A549 (cell line): ENCODE measurements at regions not wholly inside any gene's neighbourhood (a gene's known extent, or its start where the extent isn't known, plus 50 kb on each side); places are given as distances from the start of the nearest gene placed in this dataset.

ENCODE experiments used
- ATAC-seq, 2 experiments: fragments of 200-7000 bp in 1 of 2; fragments of >200 bp in 1 of 2; cut with Nextera tagmentation in 1 of 2; cut with Tn5 transposase in 1 of 2; 3 replicates each; pipeline versions ENCODE4 v1.8.0 to v1.9.1; 2018 to 2020; ENCODE audit warnings: mild to moderate bottlenecking in 1 of 2, moderate library complexity in 1 of 2
- CTCF ChIA-PET: fragments of 300-600 bp; sonication (Branson Sonifier 250); formaldehyde crosslinking; extraction: SDS; loops from one replicate; lab custom pipeline; 2021; ENCODE audit warnings: antibody characterized with exemption, inconsistent platforms; lab: Yijun Ruan, JAX
- POLR2A ChIA-PET: fragments of 350-600 bp; formaldehyde crosslinking; extraction: SDS; loops from one replicate; lab custom pipeline; 2021; ENCODE audit warnings: antibody characterized with exemption, inconsistent platforms; lab: Yijun Ruan, JAX
- DNase-seq, 2 experiments: peaks; one replicate each; pipeline versions ENCODE4 v3.0.0 to v3.0.0-alpha.2; 2011 to 2016; ENCODE audit warnings: low read depth in 1 of 2, low spot score in 1 of 2
- FAIRE-seq: peaks from 2 replicates; lab custom pipeline; 2011; peaks lifted over from hg19 to GRCh38; lab: Jason Lieb, UNC
- H3K27ac ChIP-seq, 2 experiments: fragments of >200 bp; sonication (Bioruptor Twin); formaldehyde crosslinking; 3 replicates each; pipeline ENCODE4 v1.5.1; 2016 to 2017
- H3K4me1 ChIP-seq: fragments of >200 bp; sonication (Bioruptor Twin); formaldehyde crosslinking; 3 replicates; pipeline ENCODE4 v1.6.1; 2016
- H3K4me2 ChIP-seq: fragments of >200 bp; sonication (Bioruptor Twin); formaldehyde crosslinking; 3 replicates; pipeline ENCODE4 v1.6.1; 2016
- H3K4me3 ChIP-seq: fragments of >200 bp; sonication (Bioruptor Twin); formaldehyde crosslinking; 3 replicates; pipeline ENCODE4 v1.5.1; 2016
- H3K9me3 ChIP-seq: fragments of >200 bp; sonication (Bioruptor Twin); formaldehyde crosslinking; 3 replicates; pipeline ENCODE4 v1.6.1; 2016
- CBX8 ChIP-seq: fragments of 200-600 bp; sonication (generic); IDR thresholded peaks from 2 replicates; pipeline ENCODE4 v1.6.1; 2016
- CEBPB ChIP-seq, 2 experiments: fragments of >200 bp in 1 of 2; sonication (Bioruptor Twin) in 1 of 2; formaldehyde crosslinking in 1 of 2; IDR thresholded peaks; 2 replicates each; pipeline ENCODE4 v1.6.1; 2012 to 2016
- CHD2 ChIP-seq: fragments of 150-350 bp; IDR thresholded peaks from 2 replicates; pipeline ENCODE4 v1.6.1; 2014; ENCODE audit warnings: low read length; ENCODE audit not compliant: partially characterized antibody
- EHF ChIP-seq: fragments of 250-450 bp; sonication (Bioruptor Pico); IDR thresholded peaks from 2 replicates; pipeline ENCODE4 v1.5.0; 2020; ENCODE audit warnings: mild to moderate bottlenecking
- EHMT2 ChIP-seq: fragments of 200-600 bp; sonication (generic); IDR thresholded peaks from 2 replicates; pipeline ENCODE4 v1.6.1; 2016; ENCODE audit warnings: antibody characterized with exemption, low read depth, mild to moderate bottlenecking, moderate library complexity
- ESRRA ChIP-seq: fragments of 150-350 bp; IDR thresholded peaks from 2 replicates; pipeline ENCODE4 v1.6.1; 2014; ENCODE audit warnings: mild to moderate bottlenecking, low read length, borderline replicate concordance
- FOXS1 ChIP-seq: fragments of 250-450 bp; sonication (Bioruptor Pico); IDR thresholded peaks from 2 replicates; pipeline ENCODE4 v1.5.0; 2020; ENCODE audit warnings: mild to moderate bottlenecking, moderate library complexity
- HOXA7 ChIP-seq: fragments of 250-450 bp; sonication (Bioruptor Pico); IDR thresholded peaks from 2 replicates; pipeline ENCODE4 v1.5.0; 2020; ENCODE audit warnings: mild to moderate bottlenecking, moderate library complexity
- HOXB13 ChIP-seq: fragments of 250-450 bp; sonication (Bioruptor Pico); IDR thresholded peaks from 2 replicates; pipeline ENCODE4 v1.5.0; 2020; ENCODE audit warnings: low read depth, mild to moderate bottlenecking, moderate library complexity
- MYC ChIP-seq: IDR thresholded peaks from 2 replicates; pipeline ENCODE4 v1.6.1; 2012; ENCODE audit warnings: mild to moderate bottlenecking, inconsistent platforms, low read length, improper control_type of control experiment, borderline replicate concordance
- NPAS2 ChIP-seq: fragments of 250-450 bp; sonication (Bioruptor Pico); IDR thresholded peaks from 2 replicates; pipeline ENCODE4 v1.8.0; 2022; ENCODE audit warnings: mild to moderate bottlenecking, moderate library complexity, borderline replicate concordance
- NR3C1 ChIP-seq: fragments of >200 bp; sonication (Bioruptor Twin); formaldehyde crosslinking; IDR thresholded peaks from 3 replicates; pipeline ENCODE4 v1.6.1; 2017
- PHF8 ChIP-seq: fragments of 200-600 bp; sonication (generic); IDR thresholded peaks from 2 replicates; pipeline ENCODE4 v1.6.1; 2016; ENCODE audit warnings: low read depth, mild to moderate bottlenecking, antibody characterized with exemption, moderate library complexity, borderline replicate concordance
- POLR2A ChIP-seq: IDR thresholded peaks from 2 replicates; pipeline ENCODE4 v1.6.1; 2012; ENCODE audit warnings: mild to moderate bottlenecking, low read length
- RCOR1 ChIP-seq: fragments of 150-350 bp; IDR thresholded peaks from 2 replicates; pipeline ENCODE4 v1.6.1; 2014; ENCODE audit warnings: antibody characterized with exemption, low read length, low read depth
- RNF2 ChIP-seq: fragments of 200-600 bp; sonication (generic); IDR thresholded peaks from 2 replicates; pipeline ENCODE4 v1.6.1; 2016; ENCODE audit warnings: low read depth, mild to moderate bottlenecking, antibody characterized with exemption, moderate library complexity, borderline replicate concordance
- SREBF2 ChIP-seq: fragments of 450-650 bp; IDR thresholded peaks from 2 replicates; pipeline ENCODE4 v1.6.1; 2014; ENCODE audit warnings: mild to moderate bottlenecking, moderate library complexity
- WGBS: methylation state at CpG from one replicate; pipeline ENCODE4 v1.1.6; 2017; ENCODE audit errors: missing lambda C conversion rate; 5-methylcytosine and 5-hydroxymethylcytosine counted together
- TF ChIP-seq, protein P1 (sequence below): IDR thresholded peaks from 2 replicates; pipeline ENCODE4 v1.6.1; 2012; ENCODE audit warnings: low read depth, borderline replicate concordance
- TF ChIP-seq, protein P2 (sequence below): fragments of >200 bp; sonication (Bioruptor Twin); formaldehyde crosslinking; IDR thresholded peaks from 3 replicates; pipeline ENCODE4 v1.6.1; 2016
- TF ChIP-seq, protein P3 (sequence below): fragments of 250-450 bp; sonication (Bioruptor Pico); IDR thresholded peaks from 2 replicates; pipeline ENCODE4 v1.5.0; 2020; ENCODE audit warnings: low read depth, mild to moderate bottlenecking, moderate library complexity
- TF ChIP-seq, protein P4 (sequence below): fragments of >200 bp; sonication (Bioruptor Twin); formaldehyde crosslinking; IDR thresholded peaks from 3 replicates; pipeline ENCODE4 v1.5.1; 2016
- TF ChIP-seq, protein P5 (sequence below): fragments of 200-600 bp; sonication (generic); IDR thresholded peaks from 2 replicates; pipeline ENCODE4 v1.6.1; 2016; ENCODE audit warnings: antibody characterized with exemption, mild to moderate bottlenecking, moderate library complexity
- TF ChIP-seq, protein P6 (sequence below): fragments of >200 bp; sonication (Bioruptor Twin); formaldehyde crosslinking; IDR thresholded peaks from 2 replicates; pipeline ENCODE4 v1.6.1; 2016

DNA sequence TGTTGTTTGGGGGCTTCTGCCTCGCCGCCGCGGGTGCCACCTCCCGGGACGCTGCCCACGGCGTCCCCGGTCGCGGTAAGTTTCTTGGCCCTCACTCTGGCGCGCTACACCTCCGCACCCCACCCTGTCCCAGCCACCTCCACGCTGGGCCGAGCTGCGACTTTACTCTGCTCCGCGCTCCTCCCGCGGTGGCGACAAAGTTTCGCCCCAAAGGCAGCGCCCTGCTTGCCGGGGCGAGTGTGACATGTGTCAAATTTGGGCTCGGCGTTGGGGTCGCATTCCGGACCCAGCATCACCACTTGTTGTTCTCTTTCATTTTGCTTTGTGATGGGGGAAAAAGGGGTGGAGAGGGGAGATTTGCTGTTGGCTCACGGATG, 167.7 kb upstream of the PPP1R3A start:
- no peak for FAIRE-seq
- peak overlapping the region in 1 of 2 experiments; percentile 6; a peak in 1 of 6 replicates for H3K27ac ChIP-seq
- H3K9me3 ChIP-seq = no peaks in the 10 kb centered on the region
- WGBS = 1% methylated on average over 24 of the region's 31 CpGs
- ChIA-PET CTCF (interaction anchor here (1.2 kb wide), 1 partner anchor 11 kb away, joined by 3 read pairs; no protein-coding TSS in a partner anchor), POLR2A (no interaction called here)
- H3K4me2 ChIP-seq = peak overlapping the region; percentile 99
- peak overlapping the region; percentile 43 for H3K4me3 ChIP-seq
- DNase-seq = no peak
- peaks cover 41% of the 10 kb centered on the region for H3K4me1 ChIP-seq
- ATAC-seq = 0 out of 6 replicates have a peak, but pooled peaks of 1 of the 2 experiments have one; percentile 15
- TF ChIP-seq MYC (no peak), RNF2 (peak; percentile 56; the same call in 1 of the 2 replicates)
- TF ChIP-seq, all 56 proteins: peak for 1

DNA sequence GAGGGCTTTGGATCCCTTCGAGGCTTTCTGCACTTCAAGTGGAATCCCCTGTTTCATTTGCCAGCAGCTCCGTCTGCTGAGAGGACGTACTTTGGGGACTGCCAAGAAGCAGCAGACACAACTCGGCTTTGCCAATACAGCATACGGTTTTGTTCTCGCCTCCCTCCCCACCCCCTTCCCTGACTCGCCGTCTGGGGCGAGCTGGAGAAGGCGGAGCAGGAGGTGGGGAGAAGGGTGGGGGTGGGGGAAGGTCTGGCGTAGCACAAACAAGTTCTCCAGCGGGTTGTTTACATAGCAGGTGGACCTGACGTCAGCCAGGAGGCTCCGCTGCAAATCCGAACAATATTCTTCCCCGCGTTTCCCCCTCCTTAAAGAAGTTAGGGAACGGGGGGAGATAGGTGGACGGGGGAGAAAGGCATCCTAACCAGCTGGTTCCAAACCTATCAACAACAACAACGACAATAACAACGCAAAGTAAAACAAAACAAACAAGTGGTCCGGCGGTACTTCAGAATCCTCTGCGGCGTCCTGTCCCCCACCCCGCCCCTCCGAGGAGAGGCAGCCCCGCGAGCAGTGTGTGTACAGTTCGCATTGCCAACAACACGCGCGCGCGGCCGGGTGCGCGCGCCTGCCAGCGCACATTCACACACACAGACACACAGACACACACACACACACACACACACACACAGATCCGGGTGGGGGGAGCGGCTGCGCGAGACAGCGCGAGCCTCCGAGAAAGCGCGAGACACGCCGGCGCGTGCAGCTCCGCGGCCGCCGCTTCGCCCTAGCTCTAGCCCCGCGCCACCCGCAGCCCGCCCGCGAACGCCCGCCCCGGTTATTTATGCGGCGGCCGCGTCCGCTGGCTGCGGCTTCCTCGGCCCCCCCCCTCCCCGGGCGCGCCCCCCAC, 167.0 kb upstream of the PPP1R3A start:
- ATAC-seq = peak; percentile 50 to 63
- peak overlapping the region in 1 of 2 experiments; percentile 6; a peak in 1 of 6 replicates for H3K27ac ChIP-seq
- peak overlapping the region; percentile 43 for H3K4me3 ChIP-seq
- CTCF ChIA-PET = interaction anchor here (1.0 to 1.2 kb wide), 2 partner anchors 10 to 11 kb away, joined by 3 read pairs; no protein-coding TSS in a partner anchor
- no peak for FAIRE-seq
- WGBS = 2% methylated on average over 25 of the region's 77 CpGs
- TF ChIP-seq POLR2A (no peak), CEBPB (IDR thresholded peaks at IDR 0.05) (no peak), RNF2 (no peak), CHD2 (peak; percentile 56), RCOR1 (no peak), EHMT2 (no peak), HOXA7 (CRISPR knock-in tag) (no peak), SREBF2 (no peak), CBX8 (peak; percentile 29; the same call in 1 of the 2 replicates), NR3C1 (no peak)
- TF ChIP-seq, protein P1, sequence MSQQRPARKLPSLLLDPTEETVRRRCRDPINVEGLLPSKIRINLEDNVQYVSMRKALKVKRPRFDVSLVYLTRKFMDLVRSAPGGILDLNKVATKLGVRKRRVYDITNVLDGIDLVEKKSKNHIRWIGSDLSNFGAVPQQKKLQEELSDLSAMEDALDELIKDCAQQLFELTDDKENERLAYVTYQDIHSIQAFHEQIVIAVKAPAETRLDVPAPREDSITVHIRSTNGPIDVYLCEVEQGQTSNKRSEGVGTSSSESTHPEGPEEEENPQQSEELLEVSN = 0 out of 2 replicates have a peak, but pooled peaks have one; percentile 17
- TF ChIP-seq, protein P2, sequence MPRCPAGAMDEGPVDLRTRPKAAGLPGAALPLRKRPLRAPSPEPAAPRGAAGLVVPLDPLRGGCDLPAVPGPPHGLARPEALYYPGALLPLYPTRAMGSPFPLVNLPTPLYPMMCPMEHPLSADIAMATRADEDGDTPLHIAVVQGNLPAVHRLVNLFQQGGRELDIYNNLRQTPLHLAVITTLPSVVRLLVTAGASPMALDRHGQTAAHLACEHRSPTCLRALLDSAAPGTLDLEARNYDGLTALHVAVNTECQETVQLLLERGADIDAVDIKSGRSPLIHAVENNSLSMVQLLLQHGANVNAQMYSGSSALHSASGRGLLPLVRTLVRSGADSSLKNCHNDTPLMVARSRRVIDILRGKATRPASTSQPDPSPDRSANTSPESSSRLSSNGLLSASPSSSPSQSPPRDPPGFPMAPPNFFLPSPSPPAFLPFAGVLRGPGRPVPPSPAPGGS = no peak
- TF ChIP-seq, protein P3, sequence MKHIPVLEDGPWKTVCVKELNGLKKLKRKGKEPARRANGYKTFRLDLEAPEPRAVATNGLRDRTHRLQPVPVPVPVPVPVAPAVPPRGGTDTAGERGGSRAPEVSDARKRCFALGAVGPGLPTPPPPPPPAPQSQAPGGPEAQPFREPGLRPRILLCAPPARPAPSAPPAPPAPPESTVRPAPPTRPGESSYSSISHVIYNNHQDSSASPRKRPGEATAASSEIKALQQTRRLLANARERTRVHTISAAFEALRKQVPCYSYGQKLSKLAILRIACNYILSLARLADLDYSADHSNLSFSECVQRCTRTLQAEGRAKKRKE = no peak
- TF ChIP-seq, protein P4, sequence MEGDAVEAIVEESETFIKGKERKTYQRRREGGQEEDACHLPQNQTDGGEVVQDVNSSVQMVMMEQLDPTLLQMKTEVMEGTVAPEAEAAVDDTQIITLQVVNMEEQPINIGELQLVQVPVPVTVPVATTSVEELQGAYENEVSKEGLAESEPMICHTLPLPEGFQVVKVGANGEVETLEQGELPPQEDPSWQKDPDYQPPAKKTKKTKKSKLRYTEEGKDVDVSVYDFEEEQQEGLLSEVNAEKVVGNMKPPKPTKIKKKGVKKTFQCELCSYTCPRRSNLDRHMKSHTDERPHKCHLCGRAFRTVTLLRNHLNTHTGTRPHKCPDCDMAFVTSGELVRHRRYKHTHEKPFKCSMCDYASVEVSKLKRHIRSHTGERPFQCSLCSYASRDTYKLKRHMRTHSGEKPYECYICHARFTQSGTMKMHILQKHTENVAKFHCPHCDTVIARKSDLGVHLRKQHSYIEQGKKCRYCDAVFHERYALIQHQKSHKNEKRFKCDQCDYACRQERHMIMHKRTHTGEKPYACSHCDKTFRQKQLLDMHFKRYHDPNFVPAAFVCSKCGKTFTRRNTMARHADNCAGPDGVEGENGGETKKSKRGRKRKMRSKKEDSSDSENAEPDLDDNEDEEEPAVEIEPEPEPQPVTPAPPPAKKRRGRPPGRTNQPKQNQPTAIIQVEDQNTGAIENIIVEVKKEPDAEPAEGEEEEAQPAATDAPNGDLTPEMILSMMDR = no peak
- TF ChIP-seq, all 56 proteins: peak for 3
- POLR2A ChIA-PET = no interaction called here
- Histone ChIP-seq H3K4me1 (peaks cover 41% of the 10 kb centered on the region), H3K9me3 (no peaks in the 10 kb centered on the region), H3K4me2 (peak overlapping the region; percentile 99)
- DNase-seq = peak; percentile 25 to 40

DNA sequence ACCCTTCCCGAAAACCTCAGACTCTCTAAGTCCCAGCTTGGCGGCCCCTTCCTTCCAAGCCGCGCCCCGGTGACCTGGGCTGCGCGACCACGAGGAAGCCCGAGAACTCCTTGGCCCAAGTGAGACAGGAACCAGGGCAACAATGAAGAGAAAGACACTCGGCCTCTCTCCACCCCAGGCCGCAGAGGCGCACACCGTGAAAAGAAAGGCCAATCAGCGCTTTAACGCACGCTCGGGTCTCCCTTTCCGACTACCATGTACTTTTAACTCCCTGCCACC, 166.4 kb upstream of the PPP1R3A start:
- ChIA-PET POLR2A (no interaction called here), CTCF (interaction anchor here (1.0 to 1.2 kb wide), 2 partner anchors 10 kb away, joined by 3 read pairs; no protein-coding TSS in a partner anchor)
- DNase-seq = no peak
- Histone ChIP-seq H3K27ac (no peak overlapping the region), H3K4me2 (peak overlapping the region; percentile 99), H3K9me3 (no peaks in the 10 kb centered on the region), H3K4me3 (peak overlapping the region; percentile 43), H3K4me1 (peaks cover 41% of the 10 kb centered on the region)
- WGBS = 13% methylated on average over 14 of the region's 18 CpGs
- ATAC-seq = peak; percentile 31 to 57; a peak in 5 of 6 replicates
- no peak for FAIRE-seq
- TF ChIP-seq ESRRA = no peak
- no peak for TF ChIP-seq MYC
- TF ChIP-seq, protein P5, sequence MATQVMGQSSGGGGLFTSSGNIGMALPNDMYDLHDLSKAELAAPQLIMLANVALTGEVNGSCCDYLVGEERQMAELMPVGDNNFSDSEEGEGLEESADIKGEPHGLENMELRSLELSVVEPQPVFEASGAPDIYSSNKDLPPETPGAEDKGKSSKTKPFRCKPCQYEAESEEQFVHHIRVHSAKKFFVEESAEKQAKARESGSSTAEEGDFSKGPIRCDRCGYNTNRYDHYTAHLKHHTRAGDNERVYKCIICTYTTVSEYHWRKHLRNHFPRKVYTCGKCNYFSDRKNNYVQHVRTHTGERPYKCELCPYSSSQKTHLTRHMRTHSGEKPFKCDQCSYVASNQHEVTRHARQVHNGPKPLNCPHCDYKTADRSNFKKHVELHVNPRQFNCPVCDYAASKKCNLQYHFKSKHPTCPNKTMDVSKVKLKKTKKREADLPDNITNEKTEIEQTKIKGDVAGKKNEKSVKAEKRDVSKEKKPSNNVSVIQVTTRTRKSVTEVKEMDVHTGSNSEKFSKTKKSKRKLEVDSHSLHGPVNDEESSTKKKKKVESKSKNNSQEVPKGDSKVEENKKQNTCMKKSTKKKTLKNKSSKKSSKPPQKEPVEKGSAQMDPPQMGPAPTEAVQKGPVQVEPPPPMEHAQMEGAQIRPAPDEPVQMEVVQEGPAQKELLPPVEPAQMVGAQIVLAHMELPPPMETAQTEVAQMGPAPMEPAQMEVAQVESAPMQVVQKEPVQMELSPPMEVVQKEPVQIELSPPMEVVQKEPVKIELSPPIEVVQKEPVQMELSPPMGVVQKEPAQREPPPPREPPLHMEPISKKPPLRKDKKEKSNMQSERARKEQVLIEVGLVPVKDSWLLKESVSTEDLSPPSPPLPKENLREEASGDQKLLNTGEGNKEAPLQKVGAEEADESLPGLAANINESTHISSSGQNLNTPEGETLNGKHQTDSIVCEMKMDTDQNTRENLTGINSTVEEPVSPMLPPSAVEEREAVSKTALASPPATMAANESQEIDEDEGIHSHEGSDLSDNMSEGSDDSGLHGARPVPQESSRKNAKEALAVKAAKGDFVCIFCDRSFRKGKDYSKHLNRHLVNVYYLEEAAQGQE = no peak
- no peak for TF ChIP-seq PHF8
- no peak for TF ChIP-seq CHD2
- TF ChIP-seq, protein P6, sequence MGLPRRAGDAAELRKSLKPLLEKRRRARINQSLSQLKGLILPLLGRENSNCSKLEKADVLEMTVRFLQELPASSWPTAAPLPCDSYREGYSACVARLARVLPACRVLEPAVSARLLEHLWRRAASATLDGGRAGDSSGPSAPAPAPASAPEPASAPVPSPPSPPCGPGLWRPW = no peak
- no peak for TF ChIP-seq NPAS2
- no peak for TF ChIP-seq FOXS1 (CRISPR knock-in tag)
- no peak for TF ChIP-seq EHF
- no peak for TF ChIP-seq HOXB13 (CRISPR knock-in tag)
